ENCODE measurements at regions not wholly inside any gene's neighbourhood (a gene's known extent, or its start where the extent isn't known, plus 50 kb on each side); places are given as distances from the start of the nearest gene placed in this dataset.

DNA sequence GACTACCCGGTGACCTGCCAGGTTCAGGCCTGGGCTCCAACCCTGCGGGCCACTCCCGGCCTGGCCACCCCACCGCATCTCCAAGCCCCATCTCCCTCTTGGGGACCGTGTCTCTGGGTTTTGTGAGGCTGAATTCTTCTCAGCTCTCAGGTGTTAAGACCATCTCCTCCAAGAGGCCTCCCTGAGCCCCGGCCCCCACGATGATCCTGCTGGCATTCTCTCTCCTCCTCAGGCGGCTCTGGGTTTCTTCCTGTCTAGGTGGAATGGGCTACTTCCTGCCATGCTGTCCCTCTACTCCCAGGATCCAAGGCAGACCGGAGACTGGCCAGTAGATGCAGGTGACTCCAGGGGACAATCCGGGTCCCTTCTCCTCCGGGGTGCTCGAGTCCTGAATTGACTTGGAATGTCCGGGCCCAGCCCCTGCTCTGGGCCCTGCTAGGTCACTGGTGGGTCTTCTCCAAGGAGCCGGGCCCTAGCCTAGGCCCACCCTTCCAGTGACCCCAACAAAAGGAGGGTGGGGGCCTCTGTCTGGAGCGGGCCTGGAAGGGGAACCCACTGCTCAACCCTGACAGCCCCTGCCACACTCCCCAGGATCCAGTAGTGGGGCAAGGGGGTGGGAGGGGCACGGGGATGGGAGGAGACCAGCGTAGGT lies 219.8 kb downstream of the C9orf50 start:
- no peaks in the 10 kb centered on the region for H3K9me3 ChIP-seq
- H3K4me3 ChIP-seq, result no peak overlapping the region
- no peaks in the 10 kb centered on the region for H3K36me3 ChIP-seq (replicated peaks in 1 of 2; ENCODE audit: insufficient read depth in 1 of 2, low read depth in 2 of 2)
- intact Hi-C loops (cut with DNase I), result no loop called here
- WGBS, 2 donors, result 82 to 83% methylated on average over 9 to 17 of the region's 17 CpGs
- H3K27ac ChIP-seq, result no peak overlapping the region
- no peaks in the 10 kb centered on the region for H3K4me1 ChIP-seq
- ATAC-seq (no peak), DNase-seq (no peak)
- TF ChIP-seq POLR2A (IDR thresholded peaks at IDR 0.05) (no peak), CTCF (IDR thresholded peaks at IDR 0.05) (no peak)
- no peaks in the 10 kb centered on the region for H3K27me3 ChIP-seq

GRCh38 chr9:129400001-129400970 lies 220.6 kb downstream of the C9orf50 start:
- ATAC-seq, result no peak
- Histone ChIP-seq H3K9me3 (no peaks in the 10 kb centered on the region), H3K27me3 (no peaks in the 10 kb centered on the region), H3K36me3 (replicated peaks in 1 of 2; ENCODE audit: insufficient read depth in 1 of 2, low read depth in 2 of 2) (no peaks in the 10 kb centered on the region), H3K4me3 (no peak overlapping the region), H3K4me1 (no peaks in the 10 kb centered on the region), H3K27ac (no peak overlapping the region)
- intact Hi-C loops (cut with DNase I), result no loop called here
- TF ChIP-seq POLR2A (IDR thresholded peaks at IDR 0.05) (no peak), CTCF (IDR thresholded peaks at IDR 0.05) (no peak)
- peak in 1 of 4 donors; percentile 6 for DNase-seq
- 80 to 88% methylated on average over 38 to 44 of the region's 44 CpGs for WGBS, 2 donors

- DNase-seq (no peak), ATAC-seq (no peak)
- Histone ChIP-seq H3K36me3 (replicated peaks in 1 of 2; ENCODE audit: insufficient read depth in 1 of 2, low read depth in 2 of 2) (no peaks in the 10 kb centered on the region), H3K4me1 (no peaks in the 10 kb centered on the region), H3K4me3 (no peak overlapping the region), H3K9me3 (no peaks in the 10 kb centered on the region), H3K27ac (no peak overlapping the region), H3K27me3 (no peaks in the 10 kb centered on the region)
- 77 to 79% methylated on average over 8 of the region's 8 CpGs for WGBS, 2 donors
- intact Hi-C loops (cut with DNase I), result no loop called here
- TF ChIP-seq POLR2A (IDR thresholded peaks at IDR 0.05) (no peak), CTCF (IDR thresholded peaks at IDR 0.05) (no peak)
Observed at GRCh38 chr9:129399634-129399990, 221.3 kb downstream of the C9orf50 start.

DNA sequence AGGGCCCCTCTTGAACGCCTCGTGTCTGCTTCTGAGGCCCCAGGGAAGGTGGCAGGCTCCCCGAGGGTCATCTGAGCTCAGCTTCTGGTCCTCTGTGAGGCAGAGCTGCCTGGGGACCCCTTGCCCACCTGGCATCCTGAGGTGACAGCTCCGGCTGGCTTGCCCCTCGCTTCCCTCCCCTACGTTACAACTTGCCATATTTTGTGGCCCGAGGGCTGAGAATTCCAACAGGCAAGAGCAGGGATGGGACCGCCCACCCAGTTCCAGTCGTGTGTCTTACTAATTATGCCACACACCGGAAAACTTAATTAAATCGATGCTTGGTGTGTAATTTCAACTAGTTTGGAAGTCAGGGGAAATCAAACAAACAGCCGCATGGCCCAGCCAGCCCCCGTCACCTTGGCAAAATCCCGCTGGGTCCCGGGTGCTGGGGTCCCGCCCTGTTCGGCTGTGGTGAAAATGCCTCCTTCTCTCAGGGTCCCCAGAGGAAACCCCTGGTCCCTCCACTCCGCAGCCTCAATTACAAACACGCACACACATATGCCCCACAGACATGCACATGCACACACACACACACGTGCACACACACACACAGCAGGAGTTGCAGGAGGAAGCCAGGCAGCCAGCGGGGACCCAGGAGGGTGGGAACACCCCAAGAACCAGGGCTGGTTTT lies 221.0 kb upstream of the IER5L start:
- Histone ChIP-seq H3K9me3 (no peaks in the 10 kb centered on the region), H3K27me3 (no peaks in the 10 kb centered on the region), H3K27ac (no peak overlapping the region), H3K4me3 (no peak overlapping the region), H3K4me1 (no peaks in the 10 kb centered on the region), H3K36me3 (replicated peaks in 1 of 2; ENCODE audit: insufficient read depth in 1 of 2, low read depth in 2 of 2) (no peaks in the 10 kb centered on the region)
- TF ChIP-seq POLR2A (IDR thresholded peaks at IDR 0.05) (no peak), CTCF (IDR thresholded peaks at IDR 0.05) (no peak)
- intact Hi-C loops (cut with DNase I), result no loop called here
- 77 to 85% methylated on average over 13 to 21 of the region's 21 CpGs for WGBS, 2 donors
- peak in 1 of 4 donors; percentile 6 for DNase-seq
- ATAC-seq, result no peak

All from body of pancreas (tissue), 4 donors.